ENCODE measurements at regions not wholly inside any gene's neighbourhood (a gene's known extent, or its start where the extent isn't known, plus 50 kb on each side); places are given as distances from the start of the nearest gene placed in this dataset.
"Not testable (repeated sequence)": the region's sequence is repeated elsewhere in the genome, so short reads cannot be mapped to it uniquely, and the experiment has no call there.

DNA sequence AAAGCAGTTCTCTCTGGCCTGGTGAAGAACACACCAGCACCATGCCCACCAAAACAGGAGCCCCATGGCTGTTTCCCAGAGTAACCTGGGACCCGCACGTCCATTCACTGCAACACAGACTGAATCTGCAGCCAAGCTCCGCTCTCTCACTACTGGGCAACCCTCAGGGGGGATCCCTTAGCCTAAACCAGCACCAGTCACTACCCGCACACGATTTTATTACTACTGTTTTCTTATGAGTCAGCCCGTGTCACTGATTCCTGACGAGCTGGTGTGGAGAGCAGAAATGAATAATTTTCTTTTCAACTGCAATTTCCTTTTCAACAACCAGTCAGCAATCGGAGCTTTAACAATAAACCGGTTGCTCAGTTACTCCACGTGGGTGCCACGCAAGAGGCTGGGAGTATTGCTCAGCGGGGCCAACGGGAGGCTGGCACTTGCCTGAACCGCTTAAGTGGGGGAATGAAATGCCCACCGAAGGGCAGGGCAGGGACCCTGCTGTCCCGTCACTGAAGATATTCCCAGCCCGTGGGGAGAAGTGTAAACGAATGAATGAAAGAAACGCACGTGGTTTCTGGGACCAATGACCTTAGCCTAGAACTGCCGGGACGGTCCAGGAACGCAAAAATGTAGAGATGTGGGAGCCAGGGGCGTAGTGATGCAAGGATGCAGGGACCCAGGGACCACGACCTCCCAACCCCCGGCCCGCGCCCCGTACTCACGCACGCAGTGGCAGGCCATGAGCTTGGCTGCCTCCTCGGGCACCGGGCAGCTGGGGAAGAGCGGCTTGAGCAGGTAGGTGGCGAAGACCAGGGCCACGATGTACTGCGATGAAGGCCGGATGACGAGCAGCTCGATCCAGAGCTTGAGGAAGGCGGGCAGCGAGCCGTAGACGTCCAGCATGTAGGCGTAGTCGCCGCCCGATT lies 50.4 kb upstream of the SPN start:
- not testable (repeated sequence) for TF ChIP-seq EP300 (IDR thresholded peaks at IDR 0.05)
- TF ChIP-seq, protein P1, sequence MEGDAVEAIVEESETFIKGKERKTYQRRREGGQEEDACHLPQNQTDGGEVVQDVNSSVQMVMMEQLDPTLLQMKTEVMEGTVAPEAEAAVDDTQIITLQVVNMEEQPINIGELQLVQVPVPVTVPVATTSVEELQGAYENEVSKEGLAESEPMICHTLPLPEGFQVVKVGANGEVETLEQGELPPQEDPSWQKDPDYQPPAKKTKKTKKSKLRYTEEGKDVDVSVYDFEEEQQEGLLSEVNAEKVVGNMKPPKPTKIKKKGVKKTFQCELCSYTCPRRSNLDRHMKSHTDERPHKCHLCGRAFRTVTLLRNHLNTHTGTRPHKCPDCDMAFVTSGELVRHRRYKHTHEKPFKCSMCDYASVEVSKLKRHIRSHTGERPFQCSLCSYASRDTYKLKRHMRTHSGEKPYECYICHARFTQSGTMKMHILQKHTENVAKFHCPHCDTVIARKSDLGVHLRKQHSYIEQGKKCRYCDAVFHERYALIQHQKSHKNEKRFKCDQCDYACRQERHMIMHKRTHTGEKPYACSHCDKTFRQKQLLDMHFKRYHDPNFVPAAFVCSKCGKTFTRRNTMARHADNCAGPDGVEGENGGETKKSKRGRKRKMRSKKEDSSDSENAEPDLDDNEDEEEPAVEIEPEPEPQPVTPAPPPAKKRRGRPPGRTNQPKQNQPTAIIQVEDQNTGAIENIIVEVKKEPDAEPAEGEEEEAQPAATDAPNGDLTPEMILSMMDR (IDR thresholded peaks at IDR 0.05): not testable (repeated sequence)

Data from upper lobe of left lung (tissue), 4 donors.